Fibroblast of gingiva (primary cell): ENCODE measurements at regions not wholly inside any gene's neighbourhood (a gene's known extent, or its start where the extent isn't known, plus 50 kb on each side); places are given as distances from the start of the nearest gene placed in this dataset.

ENCODE experiments used
- DNase-seq: peaks from one replicate; pipeline ENCODE4 v3.0.0-alpha.2; 2011; ENCODE audit warnings: low read depth

- DNase-seq = no peak
Observed at GRCh38 chr1:5750186-5751162, 241.8 kb downstream of the NPHP4 start.

GRCh38 chr1:5748286-5749225 lies 243.7 kb downstream of the NPHP4 start:
- no peak for DNase-seq

GRCh38 chr1:5747426-5748285 lies 244.6 kb downstream of the NPHP4 start:
- DNase-seq = no peak

GRCh38 chr1:5746611-5747425 lies 245.4 kb downstream of the NPHP4 start:
- DNase-seq = no peak

- peak; percentile 47 for DNase-seq
Observed at GRCh38 chr1:5745800-5746610, 246.2 kb downstream of the NPHP4 start.

GRCh38 chr1:5744911-5745799 lies 247.1 kb downstream of the NPHP4 start:
- no peak for DNase-seq

- DNase-seq = no peak
Observed at GRCh38 chr1:5744341-5744740, 247.9 kb downstream of the NPHP4 start.

GRCh38 chr1:5743435-5744095 lies 248.7 kb downstream of the NPHP4 start:
- no peak for DNase-seq

GRCh38 chr1:5742801-5743200 lies 249.4 kb downstream of the NPHP4 start:
- no peak for DNase-seq

- DNase-seq = no peak
Observed at GRCh38 chr1:5742032-5742431, 250.2 kb downstream of the NPHP4 start.

GRCh38 chr1:5740865-5741860 lies 251.1 kb downstream of the NPHP4 start:
- DNase-seq = no peak

- DNase-seq = no peak
Observed at GRCh38 chr1:5740450-5740849, 251.8 kb downstream of the NPHP4 start.

GRCh38 chr1:5739561-5740078 lies 252.6 kb downstream of the NPHP4 start:
- no peak for DNase-seq

- DNase-seq = no peak
Observed at GRCh38 chr1:5738911-5739462, 253.2 kb downstream of the NPHP4 start.

GRCh38 chr1:5737081-5737480 lies 255.1 kb downstream of the NPHP4 start:
- DNase-seq = no peak

- no peak for DNase-seq
Observed at GRCh38 chr1:5734996-5735395, 257.2 kb downstream of the NPHP4 start.

GRCh38 chr1:5734414-5734813 lies 257.8 kb downstream of the NPHP4 start:
- no peak for DNase-seq
